ENCODE measurements at regions not wholly inside any gene's neighbourhood (a gene's known extent, or its start where the extent isn't known, plus 50 kb on each side); places are given as distances from the start of the nearest gene placed in this dataset.

DNA sequence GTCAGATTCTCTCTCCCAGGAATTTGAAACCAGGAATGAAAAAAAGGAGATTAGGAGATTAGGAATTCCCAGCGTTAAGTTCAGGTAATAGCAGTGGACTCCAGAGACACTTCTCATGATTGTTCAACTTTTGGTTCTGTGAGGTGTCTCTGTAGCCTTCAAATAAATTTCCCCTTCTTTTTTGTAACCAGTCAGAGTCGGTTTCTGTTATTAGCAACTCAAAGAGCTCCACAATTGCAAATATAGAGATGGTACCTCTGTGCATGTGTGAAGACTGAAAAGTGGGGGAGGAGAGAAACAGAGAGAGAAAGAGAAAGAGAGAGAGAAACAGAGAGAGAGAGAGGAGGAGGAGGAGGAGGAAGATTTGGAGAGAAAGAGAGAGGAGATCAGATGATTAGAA, 112.8 kb upstream of the STEAP1B start:
- H2AFZ ChIP-seq (ENCODE audit: low read length): no peak overlapping the region
- no peak overlapping the region for H3K4me3 ChIP-seq (replicated peaks in 1 of 4; ENCODE audit: control extremely low read depth in 1 of 4, insufficient read depth in 1 of 4, low read depth in 3 of 4, low read length in 4 of 4)
- no peaks in the 10 kb centered on the region for H3K36me3 ChIP-seq (ENCODE audit: control insufficient read depth, insufficient read depth, low read length)
- no peaks in the 10 kb centered on the region for H3K27me3 ChIP-seq (ENCODE audit: control insufficient read depth, insufficient read depth, low read length)
- H3K9ac ChIP-seq (ENCODE audit: insufficient read depth, low read length): no peak overlapping the region
- no peaks in the 10 kb centered on the region for H3K9me3 ChIP-seq (ENCODE audit: control insufficient read depth, insufficient read depth, low read depth, low read length)
- TF ChIP-seq CTCF (conservative IDR thresholded peaks at IDR 0.05 in 1 of 2, IDR thresholded peaks at IDR 0.05 in 1 of 2; ENCODE audit: low read depth in 1 of 2, low read length in 2 of 2): no peak
- no peak overlapping the region for H3K4me2 ChIP-seq (ENCODE audit: extremely low read depth, insufficient read depth, low read length)
- no peaks in the 10 kb centered on the region for H3K4me1 ChIP-seq (ENCODE audit: control insufficient read depth, extremely low read depth, insufficient read depth, low read length)
- no peaks in the 10 kb centered on the region for H4K20me1 ChIP-seq (ENCODE audit: control insufficient read depth, extremely low read depth, insufficient read depth, low read length)
- H3K27ac ChIP-seq (ENCODE audit: insufficient read depth, low read length): no peak overlapping the region
- DNase-seq (ENCODE audit: low read depth in 2 of 2): no peak
- no peaks in the 10 kb centered on the region for H3K79me2 ChIP-seq (ENCODE audit: control insufficient read depth, insufficient read depth, low read length)

DNA sequence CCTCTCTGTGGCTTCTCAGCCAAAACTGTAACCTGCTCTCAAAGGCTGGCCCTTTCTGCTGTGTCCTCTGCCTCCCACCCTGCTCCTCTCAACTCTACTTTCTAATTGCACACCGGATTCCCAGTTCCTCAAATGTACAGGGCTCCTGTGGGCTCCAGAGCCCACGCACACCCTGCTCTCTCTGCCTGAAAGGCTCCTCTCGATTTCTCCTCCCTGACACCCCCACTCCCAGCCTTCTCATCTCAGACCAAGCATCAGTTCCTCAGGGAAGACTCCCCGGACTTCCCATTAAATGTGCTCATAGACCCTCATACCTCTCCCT, 111.7 kb upstream of the STEAP1B start:
- Histone ChIP-seq H4K20me1 (ENCODE audit: control insufficient read depth, extremely low read depth, insufficient read depth, low read length) (no peaks in the 10 kb centered on the region), H3K27me3 (ENCODE audit: control insufficient read depth, insufficient read depth, low read length) (no peaks in the 10 kb centered on the region), H2AFZ (ENCODE audit: low read length) (no peak overlapping the region), H3K9ac (ENCODE audit: insufficient read depth, low read length) (no peak overlapping the region), H3K27ac (ENCODE audit: insufficient read depth, low read length) (no peak overlapping the region), H3K4me3 (replicated peaks in 1 of 4; ENCODE audit: control extremely low read depth in 1 of 4, insufficient read depth in 1 of 4, low read depth in 3 of 4, low read length in 4 of 4) (no peak overlapping the region), H3K36me3 (ENCODE audit: control insufficient read depth, insufficient read depth, low read length) (no peaks in the 10 kb centered on the region), H3K4me1 (ENCODE audit: control insufficient read depth, extremely low read depth, insufficient read depth, low read length) (no peaks in the 10 kb centered on the region), H3K79me2 (ENCODE audit: control insufficient read depth, insufficient read depth, low read length) (no peaks in the 10 kb centered on the region), H3K9me3 (ENCODE audit: control insufficient read depth, insufficient read depth, low read depth, low read length) (no peaks in the 10 kb centered on the region), H3K4me2 (ENCODE audit: extremely low read depth, insufficient read depth, low read length) (no peak overlapping the region)
- TF ChIP-seq EZH2 (IDR thresholded peaks at IDR 0.05; ENCODE audit: low read length, missing control alignments): no peak
- TF ChIP-seq CTCF (conservative IDR thresholded peaks at IDR 0.05 in 1 of 2, IDR thresholded peaks at IDR 0.05 in 1 of 2; ENCODE audit: low read depth in 1 of 2, low read length in 2 of 2): no peak
- no peak for DNase-seq (ENCODE audit: low read depth in 2 of 2)

GRCh38 chr7:22610951-22611757, 111.2 kb upstream of the STEAP1B start:
- H3K9me3 ChIP-seq (ENCODE audit: control insufficient read depth, insufficient read depth, low read depth, low read length): no peaks in the 10 kb centered on the region
- peak overlapping the region; percentile 17 for H3K4me2 ChIP-seq (ENCODE audit: extremely low read depth, insufficient read depth, low read length)
- H3K27ac ChIP-seq (ENCODE audit: insufficient read depth, low read length): peak overlapping the region; percentile 11
- H3K36me3 ChIP-seq (ENCODE audit: control insufficient read depth, insufficient read depth, low read length): no peaks in the 10 kb centered on the region
- no peaks in the 10 kb centered on the region for H4K20me1 ChIP-seq (ENCODE audit: control insufficient read depth, extremely low read depth, insufficient read depth, low read length)
- no peak overlapping the region for H2AFZ ChIP-seq (ENCODE audit: low read length)
- TF ChIP-seq EZH2 (IDR thresholded peaks at IDR 0.05; ENCODE audit: low read length, missing control alignments): no peak
- no peak for TF ChIP-seq CTCF (conservative IDR thresholded peaks at IDR 0.05 in 1 of 2, IDR thresholded peaks at IDR 0.05 in 1 of 2; ENCODE audit: low read depth in 1 of 2, low read length in 2 of 2)
- no peak overlapping the region for H3K9ac ChIP-seq (ENCODE audit: insufficient read depth, low read length)
- H3K4me1 ChIP-seq (ENCODE audit: control insufficient read depth, extremely low read depth, insufficient read depth, low read length): no peaks in the 10 kb centered on the region
- no peaks in the 10 kb centered on the region for H3K27me3 ChIP-seq (ENCODE audit: control insufficient read depth, insufficient read depth, low read length)
- peak; percentile 65 to 69 for DNase-seq (ENCODE audit: low read depth in 2 of 2)
- no peaks in the 10 kb centered on the region for H3K79me2 ChIP-seq (ENCODE audit: control insufficient read depth, insufficient read depth, low read length)
- no peak overlapping the region for H3K4me3 ChIP-seq (replicated peaks in 1 of 4; ENCODE audit: control extremely low read depth in 1 of 4, insufficient read depth in 1 of 4, low read depth in 3 of 4, low read length in 4 of 4)
